Bronchial epithelial cell (primary cell): ENCODE measurements at regions not wholly inside any gene's neighbourhood (a gene's known extent, or its start where the extent isn't known, plus 50 kb on each side); places are given as distances from the start of the nearest gene placed in this dataset.

Experiments used
- DNase-seq: peaks from one replicate; pipeline ENCODE4 v3.0.0-alpha.2; 2010; ENCODE audit warnings: low read depth
- FAIRE-seq: peaks from 2 replicates; lab custom pipeline; 2011; peaks lifted over from hg19 to GRCh38; lab: Jason Lieb, UNC
- H3K27me3 ChIP-seq: 2 replicates; pipeline ENCODE4 v1.5.1; 2011; ENCODE audit warnings: low read length; ENCODE audit not compliant: control insufficient read depth, insufficient read depth
- H3K36me3 ChIP-seq: 2 replicates; pipeline ENCODE4 v1.5.1; 2011; ENCODE audit warnings: low read length; ENCODE audit not compliant: control insufficient read depth, insufficient read depth
- H3K4me3 ChIP-seq: 2 replicates; pipeline ENCODE4 v1.5.1; 2011; ENCODE audit warnings: mild to moderate bottlenecking, low read depth, low read length, control low read depth
- CTCF ChIP-seq: IDR thresholded peaks from 2 replicates; pipeline ENCODE4 v1.5.1; 2011; ENCODE audit warnings: mild to moderate bottlenecking, moderate library complexity, low read length, control low read depth, inconsistent platforms; ENCODE audit not compliant: insufficient read depth, severe bottlenecking

- DNase-seq (peak; percentile 61), FAIRE-seq (peak; percentile 23)
- no peak overlapping the region for H3K4me3 ChIP-seq
- no peaks in the 10 kb centered on the region for H3K36me3 ChIP-seq
- TF ChIP-seq CTCF = no peak
- H3K27me3 ChIP-seq = no peaks in the 10 kb centered on the region
Measured at GRCh38 chr2:128584296-128584890, 265.7 kb upstream of the HS6ST1 start.

GRCh38 chr2:128585706-128586105 lies 267.0 kb upstream of the HS6ST1 start:
- DNase-seq (peak; percentile 99), FAIRE-seq (no peak)
- H3K4me3 ChIP-seq = no peak overlapping the region
- TF ChIP-seq CTCF = no peak
- no peaks in the 10 kb centered on the region for H3K36me3 ChIP-seq
- no peaks in the 10 kb centered on the region for H3K27me3 ChIP-seq

- H3K4me3 ChIP-seq = no peak overlapping the region
- H3K27me3 ChIP-seq = no peaks in the 10 kb centered on the region
- FAIRE-seq = no peak
- no peak for DNase-seq
- no peak for TF ChIP-seq CTCF
- H3K36me3 ChIP-seq = no peaks in the 10 kb centered on the region
Measured at GRCh38 chr2:128589681-128590080, 271.0 kb upstream of the HS6ST1 start.

- DNase-seq (no peak), FAIRE-seq (no peak)
- TF ChIP-seq CTCF = no peak
- H3K27me3 ChIP-seq = no peaks in the 10 kb centered on the region
- H3K4me3 ChIP-seq = no peak overlapping the region
- H3K36me3 ChIP-seq = no peaks in the 10 kb centered on the region
Measured at GRCh38 chr2:128590309-128591021, 271.8 kb upstream of the HS6ST1 start.

- DNase-seq = no peak
- H3K36me3 ChIP-seq = no peaks in the 10 kb centered on the region
- TF ChIP-seq CTCF = no peak
- no peak for FAIRE-seq
- H3K27me3 ChIP-seq = no peaks in the 10 kb centered on the region
- H3K4me3 ChIP-seq = no peak overlapping the region
Measured at GRCh38 chr2:128591022-128591860, 272.6 kb upstream of the HS6ST1 start.
